Mesothelial cell of epicardium (in vitro differentiated cells): ENCODE measurements at regions not wholly inside any gene's neighbourhood (a gene's known extent, or its start where the extent isn't known, plus 50 kb on each side); places are given as distances from the start of the nearest gene placed in this dataset.

ENCODE experiments used
- DNase-seq, 2 experiments: peaks; one replicate each; pipeline ENCODE4 v3.0.0; 2021; ENCODE audit warnings: low spot score in 2 of 2; ENCODE audit not compliant: unreplicated experiment in 2 of 2
- H3K27ac Mint-ChIP-seq: 2 replicates; pipeline ENCODE4 v1.8.0; 2021; ENCODE audit warnings: mixed read lengths
- H3K27me3 Mint-ChIP-seq: 2 replicates; pipeline ENCODE4 v1.8.0; 2021; ENCODE audit warnings: low read depth, mixed read lengths
- H3K36me3 Mint-ChIP-seq: 2 replicates; pipeline ENCODE4 v1.8.0; 2021; ENCODE audit warnings: mixed read lengths
- H3K4me1 Mint-ChIP-seq: 2 replicates; pipeline ENCODE4 v1.8.0; 2021; ENCODE audit warnings: mixed read lengths
- H3K4me3 Mint-ChIP-seq: 2 replicates; pipeline ENCODE4 v1.8.0; 2021; ENCODE audit warnings: mild to moderate bottlenecking, moderate library complexity, mixed read lengths
- H3K9me3 Mint-ChIP-seq: 2 replicates; pipeline ENCODE4 v1.8.0; 2021; ENCODE audit warnings: mixed read lengths
- TF ChIP-seq, protein P1 (sequence below): fragments of 200-600 bp; sonication (generic); IDR thresholded peaks from one replicate; pipeline ENCODE4 v1.5.0; 2021; ENCODE audit warnings: antibody characterized with exemption; ENCODE audit not compliant: unreplicated experiment

DNA sequence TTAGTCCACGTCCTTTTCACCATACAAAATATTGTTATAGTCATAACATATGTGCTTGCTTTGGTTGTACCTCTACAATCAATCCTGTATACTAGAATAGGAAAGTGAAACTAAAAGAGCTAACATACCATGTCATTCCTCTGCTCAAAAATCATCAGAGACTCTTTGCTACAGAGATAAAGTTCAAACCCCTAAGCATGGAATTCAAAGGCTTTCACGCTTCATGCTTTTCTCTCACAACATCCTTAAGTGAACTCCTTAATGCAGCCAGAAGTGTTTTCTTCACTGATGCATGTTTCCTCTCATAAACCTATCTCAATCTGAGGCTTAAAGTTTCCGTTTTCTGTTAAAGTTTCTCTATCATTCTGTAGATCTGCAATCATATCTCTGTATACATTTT is 744.6 kb upstream of the IGFBP7 start:
- TF ChIP-seq, protein P1, sequence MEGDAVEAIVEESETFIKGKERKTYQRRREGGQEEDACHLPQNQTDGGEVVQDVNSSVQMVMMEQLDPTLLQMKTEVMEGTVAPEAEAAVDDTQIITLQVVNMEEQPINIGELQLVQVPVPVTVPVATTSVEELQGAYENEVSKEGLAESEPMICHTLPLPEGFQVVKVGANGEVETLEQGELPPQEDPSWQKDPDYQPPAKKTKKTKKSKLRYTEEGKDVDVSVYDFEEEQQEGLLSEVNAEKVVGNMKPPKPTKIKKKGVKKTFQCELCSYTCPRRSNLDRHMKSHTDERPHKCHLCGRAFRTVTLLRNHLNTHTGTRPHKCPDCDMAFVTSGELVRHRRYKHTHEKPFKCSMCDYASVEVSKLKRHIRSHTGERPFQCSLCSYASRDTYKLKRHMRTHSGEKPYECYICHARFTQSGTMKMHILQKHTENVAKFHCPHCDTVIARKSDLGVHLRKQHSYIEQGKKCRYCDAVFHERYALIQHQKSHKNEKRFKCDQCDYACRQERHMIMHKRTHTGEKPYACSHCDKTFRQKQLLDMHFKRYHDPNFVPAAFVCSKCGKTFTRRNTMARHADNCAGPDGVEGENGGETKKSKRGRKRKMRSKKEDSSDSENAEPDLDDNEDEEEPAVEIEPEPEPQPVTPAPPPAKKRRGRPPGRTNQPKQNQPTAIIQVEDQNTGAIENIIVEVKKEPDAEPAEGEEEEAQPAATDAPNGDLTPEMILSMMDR, result no peak

DNA sequence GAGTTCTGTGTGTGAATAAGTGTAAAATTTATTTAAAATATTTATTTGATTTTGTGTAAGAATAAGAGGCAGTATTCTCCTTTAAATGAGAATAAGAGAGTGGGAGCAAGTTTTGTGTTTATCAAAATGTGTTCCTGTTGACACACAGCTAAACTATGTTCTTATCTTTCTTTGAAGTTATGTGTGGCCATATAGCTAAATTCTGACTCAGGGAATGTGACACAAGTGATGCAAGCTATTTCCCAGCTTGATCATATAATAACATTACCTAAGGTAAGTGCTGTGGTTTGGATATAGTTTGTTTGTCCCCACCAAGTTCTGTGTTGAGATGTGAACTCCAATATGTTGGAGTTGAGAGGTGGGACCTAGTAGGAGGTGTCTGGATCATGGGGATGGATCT is 740.0 kb upstream of the IGFBP7 start:
- no peaks in the 10 kb centered on the region for H3K27me3 Mint-ChIP-seq
- H3K27ac Mint-ChIP-seq, result no peak overlapping the region
- no peaks in the 10 kb centered on the region for H3K36me3 Mint-ChIP-seq

More for the DNA sequence above, 744.6 kb upstream of the IGFBP7 start:
- peaks cover 6% of the 10 kb centered on the region for H3K4me1 Mint-ChIP-seq
- no peaks in the 10 kb centered on the region for H3K36me3 Mint-ChIP-seq
- H3K4me3 Mint-ChIP-seq, result no peak overlapping the region
- H3K27ac Mint-ChIP-seq, result peak overlapping the region; percentile 1
- no peak for DNase-seq
- H3K27me3 Mint-ChIP-seq, result no peaks in the 10 kb centered on the region
- peaks cover 4% of the 10 kb centered on the region for H3K9me3 Mint-ChIP-seq

DNA sequence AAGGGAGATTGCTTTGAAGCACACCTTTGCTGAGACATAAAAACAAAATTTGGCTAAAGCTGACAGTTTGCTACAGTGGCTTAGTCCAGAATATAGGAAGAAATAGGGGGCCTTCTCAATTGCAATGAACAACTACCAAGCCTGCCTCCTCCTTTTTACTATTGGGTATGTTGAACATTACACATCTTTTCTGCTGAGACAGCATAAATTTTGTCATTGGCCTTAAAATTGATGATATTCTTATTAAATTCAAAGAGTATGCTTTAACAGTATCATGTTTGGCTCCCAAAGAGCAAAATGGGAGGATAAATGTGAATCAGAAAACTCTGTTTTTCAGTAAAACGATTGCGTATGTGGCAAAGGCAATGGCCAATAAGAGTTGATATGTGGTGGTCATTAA is 721.9 kb upstream of the IGFBP7 start:
- H3K4me1 Mint-ChIP-seq, result peaks cover 5% of the 10 kb centered on the region
- no peaks in the 10 kb centered on the region for H3K27me3 Mint-ChIP-seq
- H3K4me3 Mint-ChIP-seq, result no peak overlapping the region
- TF ChIP-seq, protein P1, result no peak
- H3K36me3 Mint-ChIP-seq, result no peaks in the 10 kb centered on the region
- no peak for DNase-seq
- H3K9me3 Mint-ChIP-seq, result no peaks in the 10 kb centered on the region
- no peak overlapping the region for H3K27ac Mint-ChIP-seq

More for the DNA sequence above, 740.0 kb upstream of the IGFBP7 start:
- no peak for DNase-seq
- peaks cover 6% of the 10 kb centered on the region for H3K4me1 Mint-ChIP-seq
- peaks cover 9% of the 10 kb centered on the region for H3K9me3 Mint-ChIP-seq
- TF ChIP-seq, protein P1, result no peak
- no peak overlapping the region for H3K4me3 Mint-ChIP-seq

DNA sequence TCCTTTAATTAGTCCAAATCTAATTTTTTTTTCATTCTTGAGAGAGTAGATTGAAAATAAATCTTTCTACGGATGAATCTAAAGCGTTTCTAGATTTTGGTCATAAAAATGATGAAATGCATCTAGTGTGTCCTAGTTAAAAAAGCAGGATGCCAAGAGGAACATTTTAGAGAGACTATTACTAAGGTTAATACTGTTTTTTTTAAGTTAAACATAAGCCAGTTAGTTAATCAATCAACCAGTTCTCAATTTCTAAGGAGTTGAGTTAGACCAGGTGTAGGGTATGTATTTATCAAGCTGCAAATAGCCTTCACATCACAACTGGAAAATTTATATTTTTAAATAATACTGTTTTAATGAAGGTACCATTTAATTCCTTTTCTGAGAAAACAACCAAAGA is 679.5 kb upstream of the IGFBP7 start:
- Mint-ChIP-seq H3K9me3 (no peaks in the 10 kb centered on the region), H3K27ac (no peak overlapping the region), H3K27me3 (no peaks in the 10 kb centered on the region), H3K36me3 (no peaks in the 10 kb centered on the region), H3K4me1 (no peaks in the 10 kb centered on the region), H3K4me3 (no peak overlapping the region)
- no peak for DNase-seq
- TF ChIP-seq, protein P1, result no peak

DNA sequence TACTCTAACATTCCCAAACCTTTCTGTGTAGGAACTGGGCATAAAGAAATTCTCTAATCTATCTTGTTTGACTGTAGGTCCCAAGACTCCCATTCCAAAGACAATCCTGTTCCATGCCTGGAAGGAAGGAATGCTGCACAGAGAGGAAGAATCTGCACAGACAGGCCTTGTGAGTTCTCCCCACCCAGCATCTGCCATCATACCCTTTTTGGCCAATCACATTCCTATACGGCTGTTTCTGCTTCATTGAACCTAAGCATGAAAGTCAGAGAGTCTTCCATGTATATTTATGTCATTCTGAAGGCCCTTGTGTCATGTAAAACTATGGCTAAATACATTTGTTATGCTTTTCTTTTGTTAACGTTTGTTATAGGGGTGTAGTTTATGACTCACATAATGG is 667.7 kb upstream of the IGFBP7 start:
- Mint-ChIP-seq H3K9me3 (peaks cover 28% of the 10 kb centered on the region), H3K36me3 (peaks cover 4% of the 10 kb centered on the region), H3K4me3 (no peak overlapping the region), H3K27me3 (no peaks in the 10 kb centered on the region), H3K27ac (no peak overlapping the region), H3K4me1 (peaks cover 2% of the 10 kb centered on the region)
- TF ChIP-seq, protein P1, result no peak
- DNase-seq, result no peak

DNA sequence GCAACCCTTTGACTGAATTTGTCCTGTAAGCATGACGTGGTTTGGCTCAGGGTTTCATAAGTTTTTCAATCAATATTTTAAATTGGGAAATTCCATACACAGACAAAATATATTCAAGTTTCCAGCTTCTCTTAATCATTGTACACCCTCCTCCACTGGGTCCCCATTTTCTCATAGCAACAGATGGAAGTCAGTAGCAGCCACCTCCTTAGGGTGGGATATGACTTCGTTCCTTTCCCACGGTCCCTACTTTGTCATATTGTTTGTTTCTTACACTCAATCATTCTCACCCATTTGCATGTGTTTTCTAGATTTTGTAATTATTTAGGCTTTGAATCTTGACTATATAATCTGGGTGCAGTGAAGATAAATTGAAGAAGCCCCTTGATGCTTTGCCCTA is 664.5 kb upstream of the IGFBP7 start:
- Mint-ChIP-seq H3K27ac (no peak overlapping the region), H3K9me3 (peaks cover 8% of the 10 kb centered on the region), H3K36me3 (peaks cover 8% of the 10 kb centered on the region), H3K4me1 (peaks cover 2% of the 10 kb centered on the region), H3K4me3 (no peak overlapping the region), H3K27me3 (no peaks in the 10 kb centered on the region)
- TF ChIP-seq, protein P1, result no peak
- DNase-seq, result no peak
